ENCODE measurements at regions not wholly inside any gene's neighbourhood (a gene's known extent, or its start where the extent isn't known, plus 50 kb on each side); places are given as distances from the start of the nearest gene placed in this dataset.

DNA sequence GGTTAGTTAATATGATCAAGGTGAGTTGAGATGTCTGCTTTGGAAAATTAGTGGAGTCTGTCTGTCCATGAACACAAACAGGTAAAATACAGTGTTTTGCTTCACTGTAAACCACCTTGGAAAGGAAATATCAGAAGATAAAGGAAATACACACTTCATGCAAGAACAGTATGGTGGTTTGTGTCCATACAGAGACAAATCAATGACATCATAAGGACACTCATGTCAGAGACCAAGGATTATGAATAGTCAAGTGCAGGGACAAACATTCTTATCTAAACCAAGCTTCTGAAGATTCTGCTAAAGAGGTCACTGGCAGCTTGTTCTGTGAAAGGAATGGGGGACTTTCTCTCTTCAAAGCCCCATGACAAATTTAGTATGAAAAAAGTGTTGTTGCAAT is 322.9 kb upstream of the F9 start:
- TF ChIP-seq EP300 (IDR thresholded peaks at IDR 0.05; ENCODE audit: borderline replicate concordance), result no peak
- TF ChIP-seq TEAD4 (IDR thresholded peaks at IDR 0.05), result no peak
- TF ChIP-seq YY1 (IDR thresholded peaks at IDR 0.05; ENCODE audit: low read depth), result no peak
- no peak for TF ChIP-seq EGR1 (IDR thresholded peaks at IDR 0.05)
- TF ChIP-seq, protein P1, sequence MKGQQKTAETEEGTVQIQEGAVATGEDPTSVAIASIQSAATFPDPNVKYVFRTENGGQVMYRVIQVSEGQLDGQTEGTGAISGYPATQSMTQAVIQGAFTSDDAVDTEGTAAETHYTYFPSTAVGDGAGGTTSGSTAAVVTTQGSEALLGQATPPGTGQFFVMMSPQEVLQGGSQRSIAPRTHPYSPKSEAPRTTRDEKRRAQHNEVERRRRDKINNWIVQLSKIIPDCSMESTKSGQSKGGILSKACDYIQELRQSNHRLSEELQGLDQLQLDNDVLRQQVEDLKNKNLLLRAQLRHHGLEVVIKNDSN (IDR thresholded peaks at IDR 0.05), result no peak
- TF ChIP-seq, protein P2, sequence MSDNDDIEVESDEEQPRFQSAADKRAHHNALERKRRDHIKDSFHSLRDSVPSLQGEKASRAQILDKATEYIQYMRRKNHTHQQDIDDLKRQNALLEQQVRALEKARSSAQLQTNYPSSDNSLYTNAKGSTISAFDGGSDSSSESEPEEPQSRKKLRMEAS (IDR thresholded peaks at IDR 0.05), result no peak
- TF ChIP-seq TCF12 (IDR thresholded peaks at IDR 0.05; ENCODE audit: low read depth), result no peak
- TF ChIP-seq, protein P3, sequence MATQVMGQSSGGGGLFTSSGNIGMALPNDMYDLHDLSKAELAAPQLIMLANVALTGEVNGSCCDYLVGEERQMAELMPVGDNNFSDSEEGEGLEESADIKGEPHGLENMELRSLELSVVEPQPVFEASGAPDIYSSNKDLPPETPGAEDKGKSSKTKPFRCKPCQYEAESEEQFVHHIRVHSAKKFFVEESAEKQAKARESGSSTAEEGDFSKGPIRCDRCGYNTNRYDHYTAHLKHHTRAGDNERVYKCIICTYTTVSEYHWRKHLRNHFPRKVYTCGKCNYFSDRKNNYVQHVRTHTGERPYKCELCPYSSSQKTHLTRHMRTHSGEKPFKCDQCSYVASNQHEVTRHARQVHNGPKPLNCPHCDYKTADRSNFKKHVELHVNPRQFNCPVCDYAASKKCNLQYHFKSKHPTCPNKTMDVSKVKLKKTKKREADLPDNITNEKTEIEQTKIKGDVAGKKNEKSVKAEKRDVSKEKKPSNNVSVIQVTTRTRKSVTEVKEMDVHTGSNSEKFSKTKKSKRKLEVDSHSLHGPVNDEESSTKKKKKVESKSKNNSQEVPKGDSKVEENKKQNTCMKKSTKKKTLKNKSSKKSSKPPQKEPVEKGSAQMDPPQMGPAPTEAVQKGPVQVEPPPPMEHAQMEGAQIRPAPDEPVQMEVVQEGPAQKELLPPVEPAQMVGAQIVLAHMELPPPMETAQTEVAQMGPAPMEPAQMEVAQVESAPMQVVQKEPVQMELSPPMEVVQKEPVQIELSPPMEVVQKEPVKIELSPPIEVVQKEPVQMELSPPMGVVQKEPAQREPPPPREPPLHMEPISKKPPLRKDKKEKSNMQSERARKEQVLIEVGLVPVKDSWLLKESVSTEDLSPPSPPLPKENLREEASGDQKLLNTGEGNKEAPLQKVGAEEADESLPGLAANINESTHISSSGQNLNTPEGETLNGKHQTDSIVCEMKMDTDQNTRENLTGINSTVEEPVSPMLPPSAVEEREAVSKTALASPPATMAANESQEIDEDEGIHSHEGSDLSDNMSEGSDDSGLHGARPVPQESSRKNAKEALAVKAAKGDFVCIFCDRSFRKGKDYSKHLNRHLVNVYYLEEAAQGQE (IDR thresholded peaks at IDR 0.05; ENCODE audit: low read depth), result no peak
- TF ChIP-seq RAD21 (IDR thresholded peaks at IDR 0.05; ENCODE audit: low read depth), result no peak
- TF ChIP-seq CREB1 (IDR thresholded peaks at IDR 0.05; ENCODE audit: low read depth), result no peak
- TF ChIP-seq CEBPB (IDR thresholded peaks at IDR 0.05), result no peak

DNA sequence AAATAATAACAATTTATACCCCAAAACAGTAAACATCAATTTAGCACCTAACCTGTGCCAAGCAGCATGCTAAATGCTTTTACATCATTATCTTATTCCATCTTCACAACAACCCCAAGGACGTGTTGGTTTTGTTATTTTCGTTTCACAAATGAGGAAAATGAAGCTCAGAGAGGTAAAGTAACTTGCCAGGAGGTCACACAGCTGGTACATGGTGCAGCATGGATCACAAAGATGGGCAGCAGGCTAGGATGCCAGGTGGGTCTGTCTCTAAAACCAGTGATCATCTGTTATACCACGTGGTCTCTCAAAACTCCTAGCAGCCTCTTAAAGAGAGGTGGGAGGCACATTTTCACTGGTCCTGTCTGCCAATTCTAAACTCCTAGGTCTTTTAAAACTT is 323.6 kb upstream of the F9 start:
- TF ChIP-seq YY1 (IDR thresholded peaks at IDR 0.05; ENCODE audit: low read depth) (no peak), FOXM1 (IDR thresholded peaks at IDR 0.05; ENCODE audit: borderline replicate concordance, low read depth) (no peak), NFIC (IDR thresholded peaks at IDR 0.05) (no peak), CREB1 (IDR thresholded peaks at IDR 0.05; ENCODE audit: low read depth) (no peak), RAD21 (IDR thresholded peaks at IDR 0.05; ENCODE audit: low read depth) (no peak), CEBPB (IDR thresholded peaks at IDR 0.05) (no peak), TCF12 (IDR thresholded peaks at IDR 0.05; ENCODE audit: low read depth) (no peak), ZBTB7A (IDR thresholded peaks at IDR 0.05; ENCODE audit: low read depth) (no peak), EGR1 (IDR thresholded peaks at IDR 0.05) (no peak), EP300 (IDR thresholded peaks at IDR 0.05; ENCODE audit: borderline replicate concordance) (no peak), TEAD4 (IDR thresholded peaks at IDR 0.05) (no peak), TAF1 (IDR thresholded peaks at IDR 0.05; ENCODE audit: low read depth) (no peak)
- TF ChIP-seq, protein P2 (IDR thresholded peaks at IDR 0.05), result no peak
- TF ChIP-seq, protein P1 (IDR thresholded peaks at IDR 0.05), result no peak
- TF ChIP-seq, protein P3 (IDR thresholded peaks at IDR 0.05; ENCODE audit: low read depth), result no peak

DNA sequence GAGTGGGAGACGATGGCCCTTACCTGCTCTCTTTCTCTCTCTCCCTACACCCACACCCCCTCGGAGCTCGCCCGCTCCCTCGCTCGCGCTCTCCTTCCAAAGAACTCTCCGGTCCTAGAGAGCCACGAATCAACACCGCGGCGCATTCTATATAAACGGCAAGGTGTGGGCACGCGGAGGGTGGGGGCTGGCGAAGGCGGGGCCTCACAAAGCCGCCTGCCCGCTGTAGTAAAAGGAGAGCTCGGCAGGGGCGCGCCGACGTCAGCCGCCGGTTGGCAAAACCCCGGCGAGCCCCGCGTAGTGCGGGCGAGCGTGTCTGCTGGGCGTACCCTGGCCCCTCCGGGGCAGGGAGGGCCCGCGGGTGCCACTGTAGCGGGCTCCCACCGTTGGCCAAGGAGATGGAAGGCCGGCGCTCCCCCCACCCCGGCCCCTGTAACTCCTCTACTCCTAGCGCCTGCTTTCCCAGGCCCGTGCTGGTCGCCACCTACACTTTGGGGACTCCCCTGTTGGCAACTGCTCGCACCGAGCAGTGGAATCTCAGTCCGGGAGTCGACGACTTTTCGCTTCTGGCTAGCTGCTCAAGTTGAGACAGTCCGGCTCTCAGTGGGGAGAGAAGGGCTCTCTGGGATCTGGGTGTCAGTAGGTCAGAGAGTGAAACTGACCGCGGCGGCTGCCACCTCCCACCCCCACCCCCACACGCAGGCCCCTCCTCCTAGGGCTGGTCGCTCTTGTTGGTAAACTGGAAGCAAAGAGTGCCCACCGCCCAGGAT is 325.5 kb upstream of the F9 start:
- TF ChIP-seq TCF12 (IDR thresholded peaks at IDR 0.05; ENCODE audit: low read depth) (no peak), TEAD4 (IDR thresholded peaks at IDR 0.05) (no peak)
- TF ChIP-seq, protein P2 (IDR thresholded peaks at IDR 0.05), result peak; percentile 42; the same call in 1 of the 2 replicates

DNA sequence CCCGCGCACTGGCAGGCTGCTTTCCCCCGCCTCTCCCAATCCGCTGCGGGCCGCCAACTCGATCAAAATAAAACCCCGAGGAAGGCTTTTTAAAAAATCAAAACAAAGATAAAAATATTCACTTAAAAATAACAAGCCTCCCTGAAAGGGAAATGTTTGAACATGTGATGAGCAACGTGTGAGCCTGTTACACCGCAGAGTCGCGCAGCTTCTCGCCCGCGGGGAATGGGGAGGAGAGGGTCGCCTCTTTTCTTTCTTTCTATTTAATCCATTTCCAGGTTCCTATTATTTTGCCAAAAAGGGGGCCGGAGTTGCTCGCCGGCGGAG is 326.0 kb upstream of the F9 start:
- no peak for TF ChIP-seq RAD21 (IDR thresholded peaks at IDR 0.05; ENCODE audit: low read depth)
- TF ChIP-seq, protein P1 (IDR thresholded peaks at IDR 0.05), result no peak
- no peak for TF ChIP-seq TAF1 (IDR thresholded peaks at IDR 0.05; ENCODE audit: low read depth)
- no peak for TF ChIP-seq EGR1 (IDR thresholded peaks at IDR 0.05)
- no peak for TF ChIP-seq FOXM1 (IDR thresholded peaks at IDR 0.05; ENCODE audit: borderline replicate concordance, low read depth)
- TF ChIP-seq NFIC (IDR thresholded peaks at IDR 0.05), result no peak
- TF ChIP-seq TCF12 (IDR thresholded peaks at IDR 0.05; ENCODE audit: low read depth), result no peak
- TF ChIP-seq, protein P2 (IDR thresholded peaks at IDR 0.05), result no peak
- TF ChIP-seq CREB1 (IDR thresholded peaks at IDR 0.05; ENCODE audit: low read depth), result no peak
- no peak for TF ChIP-seq EP300 (IDR thresholded peaks at IDR 0.05; ENCODE audit: borderline replicate concordance)
- TF ChIP-seq, protein P3 (IDR thresholded peaks at IDR 0.05; ENCODE audit: low read depth), result no peak
- no peak for TF ChIP-seq YY1 (IDR thresholded peaks at IDR 0.05; ENCODE audit: low read depth)
- TF ChIP-seq CEBPB (IDR thresholded peaks at IDR 0.05), result no peak
- no peak for TF ChIP-seq ZBTB7A (IDR thresholded peaks at IDR 0.05; ENCODE audit: low read depth)
- TF ChIP-seq TEAD4 (IDR thresholded peaks at IDR 0.05), result no peak
